GM12892 (cell line): ENCODE measurements at regions not wholly inside any gene's neighbourhood (a gene's known extent, or its start where the extent isn't known, plus 50 kb on each side); places are given as distances from the start of the nearest gene placed in this dataset.
"Not testable (repeated sequence)": the region's sequence is repeated elsewhere in the genome, so short reads cannot be mapped to it uniquely, and the experiment has no call there.

Experiments
- POLR2A ChIP-seq: IDR thresholded peaks from 2 replicates; pipeline ENCODE4 v1.6.1; 2011; ENCODE audit warnings: low read depth, low read length, control low read depth
- POLR2AphosphoS5 ChIP-seq: IDR thresholded peaks from 2 replicates; pipeline ENCODE4 v1.6.1; 2011; ENCODE audit warnings: low read depth, low read length, control low read depth
- TAF1 ChIP-seq: IDR thresholded peaks from 2 replicates; pipeline ENCODE4 v1.6.1; 2011; ENCODE audit warnings: low read depth, mild to moderate bottlenecking, control low read depth, low read length, borderline replicate concordance

- not testable (repeated sequence) for TF ChIP-seq POLR2A, POLR2AphosphoS5, TAF1
Measured at GRCh38 chr22:10699301-10700097, 4828.5 kb upstream of the OR11H1 start.
